B cell (primary cell): ENCODE measurements at regions not wholly inside any gene's neighbourhood (a gene's known extent, or its start where the extent isn't known, plus 50 kb on each side); places are given as distances from the start of the nearest gene placed in this dataset.

Source experiments
- ATAC-seq: fragments of 200-7000 bp; cut with Tn5 transposase; one replicate; pipeline ENCODE4 v1.10.0; 2021; ENCODE audit warnings: low read depth, mild to moderate bottlenecking, moderate number of reproducible peaks, moderate library complexity
- CTCF ChIA-PET: fragments of 350-600 bp; sonication (Branson Sonifier 250); formaldehyde crosslinking; loops from one replicate; lab custom pipeline; 2021; ENCODE audit warnings: antibody characterized with exemption, inconsistent platforms; lab: Charles Lee
- POLR2A ChIA-PET: fragments of 350-600 bp; sonication (Branson Sonifier 250); formaldehyde crosslinking; loops from one replicate; lab custom pipeline; 2021; ENCODE audit warnings: antibody characterized with exemption; lab: Charles Lee
- DNase-seq: peaks from one replicate; pipeline ENCODE4 v3.0.0; 2013
- H2AFZ ChIP-seq: 2 replicates; pipeline ENCODE4 v1.6.1; 2012; ENCODE audit warnings: mild to moderate bottlenecking, low read depth, low read length; ENCODE audit not compliant: insufficient read depth, poor library complexity, severe bottlenecking
- H3K27ac ChIP-seq, 2 donors: 1 replicate in 1 of 2; 2 replicates in 1 of 2; pipeline ENCODE4 v1.5.1; 2012 to 2013; ENCODE audit warnings: low read length in 2 of 2, mild to moderate bottlenecking in 2 of 2, moderate library complexity in 1 of 2
- H3K27me3 ChIP-seq, 4 experiments: fragments of 200-600 bp in 1 of 4; sonication (generic) in 1 of 4; replicated peaks in 1 of 4; 1 replicate in 2 of 4; 2 replicates in 2 of 4; pipeline versions ENCODE4 v1.6.1 to v1.7.0; 2013 to 2016; ENCODE audit warnings: low read length in 3 of 4, mild to moderate bottlenecking in 2 of 4, mixed read lengths in 1 of 4, moderate library complexity in 1 of 4; ENCODE audit not compliant: insufficient read depth in 4 of 4, control insufficient read depth in 3 of 4; ENCODE audit errors: control extremely low read depth in 1 of 4
- H3K36me3 ChIP-seq, 2 experiments: replicated peaks in 1 of 2; 1 replicate in 1 of 2; 2 replicates in 1 of 2; pipeline versions ENCODE4 v1.6.1 to v1.7.1; 2013; ENCODE audit warnings: low read length in 1 of 2; ENCODE audit not compliant: insufficient read depth in 2 of 2, control insufficient read depth in 1 of 2; ENCODE audit errors: control extremely low read depth in 1 of 2, extremely low read depth in 1 of 2
- H3K4me1 ChIP-seq, 2 donors: fragments of 200-600 bp in 1 of 2; sonication (generic) in 1 of 2; 1 replicate in 1 of 2; 2 replicates in 1 of 2; pipeline versions ENCODE4 v1.5.1 to v1.6.1; 2013 to 2017; ENCODE audit warnings: low read length in 2 of 2; ENCODE audit not compliant: control insufficient read depth in 2 of 2, insufficient read depth in 2 of 2
- H3K4me2 ChIP-seq: replicated peaks from 2 replicates; pipeline ENCODE3; 2012; ENCODE audit warnings: mild to moderate bottlenecking, low read depth, low read length; ENCODE audit not compliant: poor library complexity, severe bottlenecking
- H3K4me3 ChIP-seq, 5 experiments: fragments of 200-600 bp in 1 of 5; sonication (generic) in 1 of 5; 1 replicate in 3 of 5; 2 replicates in 2 of 5; pipeline versions ENCODE4 v1.5.1 to v1.7.0; 2011 to 2016; ENCODE audit warnings: low read length in 4 of 5, mild to moderate bottlenecking in 4 of 5, low read depth in 2 of 5, control low read depth in 1 of 5, moderate library complexity in 1 of 5; ENCODE audit not compliant: insufficient read depth in 1 of 5; ENCODE audit errors: control extremely low read depth in 1 of 5, extremely low read depth in 1 of 5
- H3K79me2 ChIP-seq: fragments of 200-600 bp; sonication (generic); one replicate; pipeline ENCODE4 v1.6.0; 2016; ENCODE audit warnings: low read length; ENCODE audit not compliant: control insufficient read depth, insufficient read depth
- H3K9ac ChIP-seq: fragments of 200-600 bp; sonication (generic); 2 replicates; pipeline ENCODE4 v1.6.1; 2017; ENCODE audit warnings: mild to moderate bottlenecking, low read length, moderate library complexity
- H3K9me3 ChIP-seq, 3 donors: one replicate each; pipeline versions ENCODE4 v1.6.1 to v1.7.1; 2013; ENCODE audit warnings: low read length in 2 of 3; ENCODE audit not compliant: control insufficient read depth in 2 of 3, insufficient read depth in 1 of 3; ENCODE audit errors: control extremely low read depth in 1 of 3
- H4K20me1 ChIP-seq: 2 replicates; pipeline ENCODE4 v1.6.0; 2012; ENCODE audit warnings: mild to moderate bottlenecking, low read length; ENCODE audit not compliant: insufficient read depth, control insufficient read depth, poor library complexity, severe bottlenecking
- H3K27ac Mint-ChIP-seq: one replicate; pipeline ENCODE4 v1.8.0; 2021; ENCODE audit warnings: mixed read lengths
- H3K27me3 Mint-ChIP-seq: one replicate; pipeline ENCODE4 v1.8.0; 2021; ENCODE audit warnings: mixed read lengths
- H3K4me1 Mint-ChIP-seq: one replicate; pipeline ENCODE4 v1.8.0; 2021; ENCODE audit warnings: mixed read lengths
- H3K4me3 Mint-ChIP-seq: one replicate; pipeline ENCODE4 v1.8.0; 2021; ENCODE audit warnings: mixed read lengths
- H3K9me3 Mint-ChIP-seq: one replicate; pipeline ENCODE4 v1.8.0; 2022; ENCODE audit warnings: mixed read lengths; ENCODE audit not compliant: insufficient read depth
- CTCF ChIP-seq: fragments of 200-600 bp; IDR thresholded peaks from one replicate; pipeline ENCODE4 v1.8.0; 2022; ENCODE audit warnings: antibody characterized with exemption, mild to moderate bottlenecking
- EZH2 ChIP-seq: IDR thresholded peaks from 2 replicates; pipeline ENCODE4 v1.6.1; 2012; ENCODE audit warnings: borderline replicate concordance, low read depth, mild to moderate bottlenecking, moderate library complexity, low read length; ENCODE audit not compliant: insufficient read depth, poor library complexity, severe bottlenecking
- WGBS: methylation state at CpG from one replicate; pipeline ENCODE4 v1.1.5; 2013; ENCODE audit warnings: missing lambda C conversion rate; ENCODE audit not compliant: insufficient coverage; 5-methylcytosine and 5-hydroxymethylcytosine counted together
- intact Hi-C: fragments of 100-400 bp; cut with micrococcal nuclease; formaldehyde crosslinking; loops from one replicate; pipeline ENCODE4 v1.10.0; 2022

GRCh38 chr5:112525217-112525616, 106.1 kb upstream of the EPB41L4A start:
- H3K27me3 Mint-ChIP-seq: no peaks in the 10 kb centered on the region
- H3K4me1 Mint-ChIP-seq: peaks cover 97% of the 10 kb centered on the region
- H3K27ac ChIP-seq: peak overlapping the region; percentile 76 to 89
- POLR2A ChIA-PET: no interaction called here
- intact Hi-C loops: loop anchor here (10.0 kb wide), 1 partner anchor 990 kb away; the partner anchor contains the start of gene YTHDC2
- H3K4me3 Mint-ChIP-seq: peak overlapping the region; percentile 72
- H2AFZ ChIP-seq: no peak overlapping the region
- H3K9ac ChIP-seq: peak overlapping the region; percentile 66
- peaks cover 47% of the 10 kb centered on the region for H3K79me2 ChIP-seq
- TF ChIP-seq CTCF (no peak), EZH2 (no peak)
- H3K9me3 ChIP-seq: peaks cover 0 to 9% (median 0%) of the 10 kb centered on the region in 3 donors
- CTCF ChIA-PET: interaction anchor here (0.9 to 1.2 kb wide), 3 partner anchors 8 to 350 kb away, joined by 4 to 8 read pairs (median 5); no protein-coding TSS in a partner anchor
- H3K4me2 ChIP-seq: peak overlapping the region; percentile 71
- WGBS: 97% methylated on average over 5 of the region's 6 CpGs
- no peak for DNase-seq
- H3K36me3 ChIP-seq: peaks cover 0 to 6% of the 10 kb centered on the region in 2 experiments
- peaks cover 2% of the 10 kb centered on the region for H3K9me3 Mint-ChIP-seq
- H3K27ac Mint-ChIP-seq: peak overlapping the region; percentile 95
- ATAC-seq: no peak
- H4K20me1 ChIP-seq: no peaks in the 10 kb centered on the region
- peaks cover 85 to 88% of the 10 kb centered on the region in 2 donors for H3K4me1 ChIP-seq
- H3K27me3 ChIP-seq: no peaks in the 10 kb centered on the region
- peak overlapping the region in 3 of 5 experiments; percentile 49 to 63 (median 57) for H3K4me3 ChIP-seq

- Histone ChIP-seq H4K20me1 (no peaks in the 10 kb centered on the region), H3K9me3 (peaks cover 0 to 9% (median 0%) of the 10 kb centered on the region in 3 donors), H3K4me2 (no peak overlapping the region), H2AFZ (no peak overlapping the region), H3K27ac (peak overlapping the region in 1 of 2 donors; percentile 61), H3K79me2 (peaks cover 30% of the 10 kb centered on the region), H3K36me3 (peaks cover 0 to 6% of the 10 kb centered on the region in 2 experiments), H3K4me3 (no peak overlapping the region), H3K27me3 (no peaks in the 10 kb centered on the region), H3K9ac (no peak overlapping the region), H3K4me1 (peaks cover 81 to 83% of the 10 kb centered on the region in 2 donors)
- TF ChIP-seq CTCF: no peak
- no peak for TF ChIP-seq EZH2
- H3K9me3 Mint-ChIP-seq: peaks cover 2% of the 10 kb centered on the region
- H3K4me1 Mint-ChIP-seq: peaks cover 93% of the 10 kb centered on the region
- no peak overlapping the region for H3K4me3 Mint-ChIP-seq
- DNase-seq: no peak
- ChIA-PET POLR2A (interaction anchor here (1.4 kb wide), 1 partner anchor 110 kb away, joined by 4 read pairs; the partner anchor contains the start of gene EPB41L4A), CTCF (interaction anchor here (0.9 to 8.8 kb wide), 14 partner anchors 8 to 1019 kb away, joined by 3 to 86 read pairs (median 10); partner anchors contain the start of genes APC and EPB41L4A)
- ATAC-seq: no peak
- intact Hi-C loops: loop anchor here (1.0 to 10.0 kb wide), 4 partner anchors 110 to 986 kb away; partner anchors contain the start of genes EPB41L4A and YTHDC2
- H3K27ac Mint-ChIP-seq: peak overlapping the region; percentile 85
- no peaks in the 10 kb centered on the region for H3K27me3 Mint-ChIP-seq
- 94% methylated on average over 5 of the region's 5 CpGs for WGBS
Measured at GRCh38 chr5:112528928-112529327, 109.9 kb upstream of the EPB41L4A start.
